Endodermal cell (in vitro differentiated cells): ENCODE measurements at regions not wholly inside any gene's neighbourhood (a gene's known extent, or its start where the extent isn't known, plus 50 kb on each side); places are given as distances from the start of the nearest gene placed in this dataset.

Experiments
- DNase-seq: peaks from one replicate; pipeline ENCODE4 v3.0.0-alpha.2; 2017
- H3K27ac ChIP-seq: 2 replicates; pipeline ENCODE4 v1.5.1; 2013; ENCODE audit warnings: mild to moderate bottlenecking, low read depth, low read length, moderate library complexity
- H3K27me3 ChIP-seq: 2 replicates; pipeline ENCODE4 v1.6.1; 2013; ENCODE audit warnings: mild to moderate bottlenecking, low read length, moderate library complexity; ENCODE audit not compliant: insufficient read depth, control insufficient read depth, poor library complexity, severe bottlenecking
- H3K36me3 ChIP-seq: 2 replicates; pipeline ENCODE4 v1.7.0; 2013; ENCODE audit warnings: mild to moderate bottlenecking, low read length, moderate library complexity; ENCODE audit not compliant: control insufficient read depth, insufficient read depth
- H3K4me1 ChIP-seq: one replicate; pipeline ENCODE4 v1.7.0; 2013; ENCODE audit warnings: low read length; ENCODE audit not compliant: control insufficient read depth, insufficient read depth
- H3K4me3 ChIP-seq: 2 replicates; pipeline ENCODE4 v1.5.1; 2013; ENCODE audit warnings: mild to moderate bottlenecking, low read length, moderate library complexity
- H3K9ac ChIP-seq: 2 replicates; pipeline ENCODE4 v1.6.1; 2013; ENCODE audit warnings: mild to moderate bottlenecking, low read length, moderate library complexity; ENCODE audit not compliant: poor library complexity, severe bottlenecking; ENCODE audit errors: extremely low read depth
- H3K9me3 ChIP-seq: 2 replicates; pipeline ENCODE4 v1.6.1; 2013; ENCODE audit warnings: mild to moderate bottlenecking, low read length, moderate library complexity; ENCODE audit not compliant: control insufficient read depth
- H3K27ac Mint-ChIP-seq: 2 replicates; pipeline ENCODE4 v1.8.0; 2020; ENCODE audit warnings: mixed read lengths
- H3K27me3 Mint-ChIP-seq: 2 replicates; pipeline ENCODE4 v1.8.0; 2021; ENCODE audit warnings: mild to moderate bottlenecking, mixed read lengths; ENCODE audit not compliant: insufficient read depth
- H3K36me3 Mint-ChIP-seq: 2 replicates; pipeline ENCODE4 v1.8.0; 2020; ENCODE audit warnings: low read depth, mixed read lengths
- H3K4me1 Mint-ChIP-seq: 2 replicates; pipeline ENCODE4 v1.8.0; 2020; ENCODE audit warnings: mixed read lengths
- H3K4me3 Mint-ChIP-seq: 2 replicates; pipeline ENCODE4 v1.8.0; 2020; ENCODE audit warnings: mild to moderate bottlenecking, moderate library complexity, mixed read lengths
- H3K9me3 Mint-ChIP-seq: 2 replicates; pipeline ENCODE4 v1.8.0; 2020; ENCODE audit warnings: mild to moderate bottlenecking, mixed read lengths
- WGBS, 2 experiments: methylation state at CpG; one replicate each; pipeline versions ENCODE4 v1.1.5 to v1.1.7; 2013; ENCODE audit warnings: missing lambda C conversion rate in 2 of 2, mixed read lengths in 1 of 2; ENCODE audit not compliant: insufficient coverage in 1 of 2, insufficient read length in 1 of 2; 5-methylcytosine and 5-hydroxymethylcytosine counted together
- TF ChIP-seq, protein P1 (sequence below): fragments of 200-600 bp; sonication (generic); conservative IDR thresholded peaks from 2 replicates; pipeline ENCODE4 v1.5.0; 2021; ENCODE audit warnings: antibody characterized with exemption, mild to moderate bottlenecking

DNA sequence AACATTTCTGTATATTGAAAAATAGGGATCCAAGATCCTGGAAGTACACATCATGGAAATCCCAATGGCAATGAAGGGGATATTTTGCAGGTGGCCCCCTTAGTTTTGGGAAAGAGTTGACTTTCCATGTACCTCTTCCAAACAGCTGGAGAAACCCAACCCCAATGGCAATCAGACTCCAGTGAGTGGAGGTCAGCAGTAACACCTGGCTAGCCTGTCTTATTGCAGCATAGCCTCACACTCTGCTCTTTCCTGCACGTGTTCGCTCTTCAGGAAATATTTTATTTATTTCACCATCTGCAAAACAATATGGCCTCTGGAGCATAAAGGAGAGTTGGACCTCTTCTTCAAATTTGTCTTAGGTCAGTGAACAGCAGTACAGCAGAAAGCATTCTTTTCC, 340.0 kb upstream of the NRP1 start:
- H3K36me3 ChIP-seq = no peaks in the 10 kb centered on the region

GRCh38 chr10:33673839-33674415, 339.5 kb upstream of the NRP1 start:
- Histone ChIP-seq H3K4me1 (no peaks in the 10 kb centered on the region), H3K27ac (no peak overlapping the region), H3K27me3 (no peaks in the 10 kb centered on the region), H3K36me3 (no peaks in the 10 kb centered on the region), H3K9ac (no peak overlapping the region), H3K9me3 (no peaks in the 10 kb centered on the region), H3K4me3 (no peak overlapping the region)
- Mint-ChIP-seq H3K27me3 (no peaks in the 10 kb centered on the region), H3K4me3 (no peak overlapping the region), H3K4me1 (peaks cover 7% of the 10 kb centered on the region), H3K27ac (no peak overlapping the region), H3K9me3 (peaks cover 16% of the 10 kb centered on the region), H3K36me3 (peaks cover 3% of the 10 kb centered on the region)
- WGBS, 2 experiments = 92 to 100% methylated on average over 1 to 3 of the region's 3 CpGs
- DNase-seq = no peak
- TF ChIP-seq, protein P1, sequence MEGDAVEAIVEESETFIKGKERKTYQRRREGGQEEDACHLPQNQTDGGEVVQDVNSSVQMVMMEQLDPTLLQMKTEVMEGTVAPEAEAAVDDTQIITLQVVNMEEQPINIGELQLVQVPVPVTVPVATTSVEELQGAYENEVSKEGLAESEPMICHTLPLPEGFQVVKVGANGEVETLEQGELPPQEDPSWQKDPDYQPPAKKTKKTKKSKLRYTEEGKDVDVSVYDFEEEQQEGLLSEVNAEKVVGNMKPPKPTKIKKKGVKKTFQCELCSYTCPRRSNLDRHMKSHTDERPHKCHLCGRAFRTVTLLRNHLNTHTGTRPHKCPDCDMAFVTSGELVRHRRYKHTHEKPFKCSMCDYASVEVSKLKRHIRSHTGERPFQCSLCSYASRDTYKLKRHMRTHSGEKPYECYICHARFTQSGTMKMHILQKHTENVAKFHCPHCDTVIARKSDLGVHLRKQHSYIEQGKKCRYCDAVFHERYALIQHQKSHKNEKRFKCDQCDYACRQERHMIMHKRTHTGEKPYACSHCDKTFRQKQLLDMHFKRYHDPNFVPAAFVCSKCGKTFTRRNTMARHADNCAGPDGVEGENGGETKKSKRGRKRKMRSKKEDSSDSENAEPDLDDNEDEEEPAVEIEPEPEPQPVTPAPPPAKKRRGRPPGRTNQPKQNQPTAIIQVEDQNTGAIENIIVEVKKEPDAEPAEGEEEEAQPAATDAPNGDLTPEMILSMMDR = no peak

More for the DNA sequence above, 340.0 kb upstream of the NRP1 start:
- TF ChIP-seq, protein P1 = no peak
- peaks cover 17% of the 10 kb centered on the region for H3K9me3 Mint-ChIP-seq
- no peaks in the 10 kb centered on the region for H3K9me3 ChIP-seq
- H3K4me3 Mint-ChIP-seq = no peak overlapping the region
- no peak overlapping the region for H3K4me3 ChIP-seq
- WGBS, 2 experiments = 95 to 100% methylated on average over 2 of the region's 2 CpGs
- no peak overlapping the region for H3K27ac ChIP-seq
- no peak for DNase-seq
- no peak overlapping the region for H3K9ac ChIP-seq
- no peaks in the 10 kb centered on the region for H3K27me3 Mint-ChIP-seq
- peaks cover 3% of the 10 kb centered on the region for H3K36me3 Mint-ChIP-seq
- no peaks in the 10 kb centered on the region for H3K4me1 ChIP-seq
- H3K4me1 Mint-ChIP-seq = peaks cover 7% of the 10 kb centered on the region
- H3K27ac Mint-ChIP-seq = no peak overlapping the region
- H3K27me3 ChIP-seq = no peaks in the 10 kb centered on the region

DNA sequence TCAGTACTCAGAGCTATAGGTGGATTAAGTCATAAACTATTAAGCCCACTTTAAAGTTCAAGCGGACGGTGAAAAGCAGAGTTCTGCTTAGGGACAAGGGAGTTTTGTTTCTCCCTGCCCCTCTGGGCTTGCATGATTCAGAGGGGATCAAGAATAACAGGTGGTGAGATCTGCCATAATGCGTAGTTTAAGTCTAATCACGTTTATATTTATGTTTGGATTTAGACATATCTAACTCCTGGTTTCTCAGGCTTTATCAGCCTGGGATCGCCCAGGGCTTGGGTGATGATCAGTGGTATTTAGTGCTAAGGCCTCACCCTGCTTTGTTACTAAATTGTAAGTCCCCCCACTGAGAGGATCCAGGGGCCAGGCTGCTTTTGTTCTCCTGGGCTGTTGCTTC, 335.4 kb upstream of the NRP1 start:
- H3K4me1 Mint-ChIP-seq = peaks cover 7% of the 10 kb centered on the region

More for the DNA sequence above, 335.4 kb upstream of the NRP1 start:
- H3K4me1 ChIP-seq = no peaks in the 10 kb centered on the region
- no peaks in the 10 kb centered on the region for H3K36me3 ChIP-seq
- H3K9ac ChIP-seq = no peak overlapping the region
- no peaks in the 10 kb centered on the region for H3K27me3 Mint-ChIP-seq
- no peaks in the 10 kb centered on the region for H3K9me3 ChIP-seq
- H3K9me3 Mint-ChIP-seq = no peaks in the 10 kb centered on the region
- H3K4me3 Mint-ChIP-seq = no peak overlapping the region
- H3K27me3 ChIP-seq = no peaks in the 10 kb centered on the region
- no peak overlapping the region for H3K27ac ChIP-seq
- no peaks in the 10 kb centered on the region for H3K36me3 Mint-ChIP-seq
- H3K4me3 ChIP-seq = no peak overlapping the region
- TF ChIP-seq, protein P1 = no peak
- WGBS, 2 experiments = 96 to 100% methylated on average over 2 to 5 of the region's 5 CpGs
- no peak for DNase-seq
- H3K27ac Mint-ChIP-seq = no peak overlapping the region
